ENCODE measurements at regions not wholly inside any gene's neighbourhood (a gene's known extent, or its start where the extent isn't known, plus 50 kb on each side); places are given as distances from the start of the nearest gene placed in this dataset.

DNA sequence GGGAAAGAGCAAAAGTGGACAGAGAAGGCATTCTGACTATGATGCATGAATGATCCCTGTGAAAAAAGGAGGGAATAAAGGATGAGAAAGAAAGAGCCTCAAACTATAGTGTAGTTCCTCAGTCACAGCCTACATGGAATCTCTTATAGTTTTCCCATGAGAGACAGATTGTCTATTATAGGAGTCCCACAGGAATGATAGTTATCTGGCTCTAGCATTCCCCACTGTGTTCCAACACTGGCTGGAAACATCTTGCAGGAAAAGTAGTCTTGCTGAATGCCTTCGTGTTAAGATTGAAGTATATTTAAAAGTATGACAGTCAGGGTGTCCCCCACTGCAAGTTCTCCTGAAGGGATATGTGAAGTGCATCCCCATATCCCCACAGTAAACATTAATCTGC is 641.5 kb upstream of the NECTIN3 start:
- no peak for TF ChIP-seq EP300 (IDR thresholded peaks at IDR 0.05; ENCODE audit: borderline replicate concordance)
- TF ChIP-seq, protein P1, sequence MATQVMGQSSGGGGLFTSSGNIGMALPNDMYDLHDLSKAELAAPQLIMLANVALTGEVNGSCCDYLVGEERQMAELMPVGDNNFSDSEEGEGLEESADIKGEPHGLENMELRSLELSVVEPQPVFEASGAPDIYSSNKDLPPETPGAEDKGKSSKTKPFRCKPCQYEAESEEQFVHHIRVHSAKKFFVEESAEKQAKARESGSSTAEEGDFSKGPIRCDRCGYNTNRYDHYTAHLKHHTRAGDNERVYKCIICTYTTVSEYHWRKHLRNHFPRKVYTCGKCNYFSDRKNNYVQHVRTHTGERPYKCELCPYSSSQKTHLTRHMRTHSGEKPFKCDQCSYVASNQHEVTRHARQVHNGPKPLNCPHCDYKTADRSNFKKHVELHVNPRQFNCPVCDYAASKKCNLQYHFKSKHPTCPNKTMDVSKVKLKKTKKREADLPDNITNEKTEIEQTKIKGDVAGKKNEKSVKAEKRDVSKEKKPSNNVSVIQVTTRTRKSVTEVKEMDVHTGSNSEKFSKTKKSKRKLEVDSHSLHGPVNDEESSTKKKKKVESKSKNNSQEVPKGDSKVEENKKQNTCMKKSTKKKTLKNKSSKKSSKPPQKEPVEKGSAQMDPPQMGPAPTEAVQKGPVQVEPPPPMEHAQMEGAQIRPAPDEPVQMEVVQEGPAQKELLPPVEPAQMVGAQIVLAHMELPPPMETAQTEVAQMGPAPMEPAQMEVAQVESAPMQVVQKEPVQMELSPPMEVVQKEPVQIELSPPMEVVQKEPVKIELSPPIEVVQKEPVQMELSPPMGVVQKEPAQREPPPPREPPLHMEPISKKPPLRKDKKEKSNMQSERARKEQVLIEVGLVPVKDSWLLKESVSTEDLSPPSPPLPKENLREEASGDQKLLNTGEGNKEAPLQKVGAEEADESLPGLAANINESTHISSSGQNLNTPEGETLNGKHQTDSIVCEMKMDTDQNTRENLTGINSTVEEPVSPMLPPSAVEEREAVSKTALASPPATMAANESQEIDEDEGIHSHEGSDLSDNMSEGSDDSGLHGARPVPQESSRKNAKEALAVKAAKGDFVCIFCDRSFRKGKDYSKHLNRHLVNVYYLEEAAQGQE (IDR thresholded peaks at IDR 0.05; ENCODE audit: low read depth), result no peak

DNA sequence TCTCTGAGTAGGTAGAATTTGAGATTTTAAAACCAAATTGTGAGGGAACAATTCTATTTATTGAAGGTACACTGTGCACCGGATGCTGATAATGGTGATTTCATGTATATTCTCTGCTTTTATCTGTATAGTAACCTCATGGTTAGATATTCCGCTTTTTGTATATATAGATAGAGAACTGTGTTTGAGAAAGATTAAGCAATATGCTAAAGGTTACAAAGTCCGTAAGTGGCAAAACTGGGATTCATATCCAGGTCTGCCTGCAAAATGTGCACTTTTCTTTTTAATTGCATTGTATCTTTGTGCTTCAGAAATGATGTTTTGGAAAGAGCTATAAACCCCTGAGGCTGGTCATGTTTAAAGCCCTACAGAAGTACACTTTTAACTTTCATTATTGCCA is 635.4 kb upstream of the NECTIN3 start:
- TF ChIP-seq RAD21 (IDR thresholded peaks at IDR 0.05; ENCODE audit: low read depth), result no peak
- no peak for TF ChIP-seq FOXM1 (IDR thresholded peaks at IDR 0.05; ENCODE audit: borderline replicate concordance, low read depth)
- TF ChIP-seq, protein P2, sequence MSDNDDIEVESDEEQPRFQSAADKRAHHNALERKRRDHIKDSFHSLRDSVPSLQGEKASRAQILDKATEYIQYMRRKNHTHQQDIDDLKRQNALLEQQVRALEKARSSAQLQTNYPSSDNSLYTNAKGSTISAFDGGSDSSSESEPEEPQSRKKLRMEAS (IDR thresholded peaks at IDR 0.05), result no peak
- no peak for TF ChIP-seq TEAD4 (IDR thresholded peaks at IDR 0.05)
- TF ChIP-seq CREB1 (IDR thresholded peaks at IDR 0.05; ENCODE audit: low read depth), result no peak
- TF ChIP-seq, protein P1 (IDR thresholded peaks at IDR 0.05; ENCODE audit: low read depth), result no peak
- no peak for TF ChIP-seq CEBPB (IDR thresholded peaks at IDR 0.05)
- no peak for TF ChIP-seq TAF1 (IDR thresholded peaks at IDR 0.05; ENCODE audit: low read depth)
- TF ChIP-seq EGR1 (IDR thresholded peaks at IDR 0.05), result no peak

DNA sequence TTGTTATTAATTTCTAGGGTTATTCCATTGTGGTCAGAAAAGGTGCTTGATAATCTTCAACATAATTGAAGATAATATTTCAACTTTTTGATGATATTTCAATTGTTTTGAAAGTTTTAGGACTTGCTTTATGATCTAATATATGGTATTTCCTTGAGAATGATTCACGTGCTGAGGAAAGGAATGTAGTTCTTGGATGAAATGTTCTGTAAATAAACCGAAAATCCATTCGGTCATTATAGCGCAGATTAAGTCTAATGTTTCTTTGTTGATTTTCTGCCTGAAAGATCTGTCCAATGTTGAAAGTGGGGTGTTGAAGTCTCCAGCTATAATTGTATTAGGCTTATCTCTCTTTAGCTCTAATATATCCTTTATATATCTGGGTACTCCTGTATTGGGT is 617.5 kb upstream of the NECTIN3 start:
- TF ChIP-seq TAF1 (IDR thresholded peaks at IDR 0.05; ENCODE audit: low read depth) (no peak), CREB1 (IDR thresholded peaks at IDR 0.05; ENCODE audit: low read depth) (no peak), RAD21 (IDR thresholded peaks at IDR 0.05; ENCODE audit: low read depth) (no peak), CEBPB (IDR thresholded peaks at IDR 0.05) (no peak), YY1 (IDR thresholded peaks at IDR 0.05; ENCODE audit: low read depth) (no peak), EGR1 (IDR thresholded peaks at IDR 0.05) (no peak), EP300 (IDR thresholded peaks at IDR 0.05; ENCODE audit: borderline replicate concordance) (no peak), TEAD4 (IDR thresholded peaks at IDR 0.05) (no peak), NFIC (IDR thresholded peaks at IDR 0.05) (no peak), FOXM1 (IDR thresholded peaks at IDR 0.05; ENCODE audit: borderline replicate concordance, low read depth) (no peak), ZBTB7A (IDR thresholded peaks at IDR 0.05; ENCODE audit: low read depth) (no peak), TCF12 (IDR thresholded peaks at IDR 0.05; ENCODE audit: low read depth) (no peak)
- TF ChIP-seq, protein P3, sequence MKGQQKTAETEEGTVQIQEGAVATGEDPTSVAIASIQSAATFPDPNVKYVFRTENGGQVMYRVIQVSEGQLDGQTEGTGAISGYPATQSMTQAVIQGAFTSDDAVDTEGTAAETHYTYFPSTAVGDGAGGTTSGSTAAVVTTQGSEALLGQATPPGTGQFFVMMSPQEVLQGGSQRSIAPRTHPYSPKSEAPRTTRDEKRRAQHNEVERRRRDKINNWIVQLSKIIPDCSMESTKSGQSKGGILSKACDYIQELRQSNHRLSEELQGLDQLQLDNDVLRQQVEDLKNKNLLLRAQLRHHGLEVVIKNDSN (IDR thresholded peaks at IDR 0.05), result no peak
- TF ChIP-seq, protein P2 (IDR thresholded peaks at IDR 0.05), result no peak

DNA sequence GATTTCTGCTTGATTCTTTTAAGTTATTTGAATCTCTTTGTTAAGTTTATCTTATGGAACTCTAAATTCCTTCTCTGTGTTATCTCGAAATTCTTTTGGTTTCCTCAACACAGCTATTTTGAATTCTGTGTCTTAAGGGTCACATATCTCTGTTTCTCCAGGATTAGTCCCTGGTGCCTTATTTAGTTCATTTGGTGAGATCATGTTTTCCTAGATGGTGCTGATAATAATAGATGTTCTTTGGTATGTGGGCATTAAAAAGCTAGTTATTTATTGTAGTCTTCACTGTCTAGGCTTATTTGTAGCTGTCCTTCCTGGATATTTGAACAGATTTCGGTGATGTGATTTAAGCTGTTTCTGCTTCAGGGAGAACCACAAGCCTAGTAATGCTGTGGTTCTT is 615.6 kb upstream of the NECTIN3 start:
- TF ChIP-seq CREB1 (IDR thresholded peaks at IDR 0.05; ENCODE audit: low read depth) (no peak), FOXM1 (IDR thresholded peaks at IDR 0.05; ENCODE audit: borderline replicate concordance, low read depth) (no peak), CEBPB (IDR thresholded peaks at IDR 0.05) (no peak), TEAD4 (IDR thresholded peaks at IDR 0.05) (no peak), RAD21 (IDR thresholded peaks at IDR 0.05; ENCODE audit: low read depth) (no peak), YY1 (IDR thresholded peaks at IDR 0.05; ENCODE audit: low read depth) (no peak), EP300 (IDR thresholded peaks at IDR 0.05; ENCODE audit: borderline replicate concordance) (no peak), EGR1 (IDR thresholded peaks at IDR 0.05) (no peak), TCF12 (IDR thresholded peaks at IDR 0.05; ENCODE audit: low read depth) (no peak), ZBTB7A (IDR thresholded peaks at IDR 0.05; ENCODE audit: low read depth) (no peak), NFIC (IDR thresholded peaks at IDR 0.05) (no peak), TAF1 (IDR thresholded peaks at IDR 0.05; ENCODE audit: low read depth) (no peak)
- TF ChIP-seq, protein P2 (IDR thresholded peaks at IDR 0.05), result no peak
- TF ChIP-seq, protein P3 (IDR thresholded peaks at IDR 0.05), result no peak
- TF ChIP-seq, protein P1 (IDR thresholded peaks at IDR 0.05; ENCODE audit: low read depth), result no peak

Data from Ishikawa (cell line).